ENCODE measurements at regions not wholly inside any gene's neighbourhood (a gene's known extent, or its start where the extent isn't known, plus 50 kb on each side); places are given as distances from the start of the nearest gene placed in this dataset.

GRCh38 chr1:194445244-194445643 is 1258.8 kb upstream of the B3GALT2 start:
- no peak for ATAC-seq (ENCODE audit: insufficient read depth, low FRiP score)

GRCh38 chr1:194442901-194443575 is 1256.6 kb upstream of the B3GALT2 start:
- no peak for TF ChIP-seq CTCF (IDR thresholded peaks at IDR 0.05; ENCODE audit: control extremely low read depth, extremely low read depth)
- Histone ChIP-seq H3K4me3 (no peak overlapping the region), H3K9me3 (ENCODE audit: control insufficient read depth in 4 of 4, insufficient read depth in 3 of 4, low read length in 3 of 4) (no peaks in the 10 kb centered on the region), H3K27me3 (ENCODE audit: control insufficient read depth in 3 of 3, insufficient read depth in 3 of 3, low read length in 2 of 3) (no peaks in the 10 kb centered on the region), H3K4me1 (ENCODE audit: control insufficient read depth in 5 of 5, insufficient read depth in 5 of 5, low read length in 5 of 5) (no peaks in the 10 kb centered on the region), H3K9ac (ENCODE audit: insufficient read depth in 1 of 2, low read length in 2 of 2) (no peak overlapping the region), H3K36me3 (ENCODE audit: control insufficient read depth in 4 of 4, insufficient read depth in 4 of 4, low read length in 4 of 4) (no peaks in the 10 kb centered on the region), H3K27ac (ENCODE audit: low read depth in 1 of 2, low read length in 1 of 2) (no peak overlapping the region)
- 86 to 90% methylated on average over 9 of the region's 9 CpGs for WGBS, 2 donors
- DNase-seq (no peak), ATAC-seq (ENCODE audit: insufficient read depth, low FRiP score) (no peak)

More at GRCh38 chr1:194445244-194445643, 1258.8 kb upstream of the B3GALT2 start:
- Histone ChIP-seq H3K27me3 (ENCODE audit: control insufficient read depth in 3 of 3, insufficient read depth in 3 of 3, low read length in 2 of 3) (no peaks in the 10 kb centered on the region), H3K9ac (ENCODE audit: insufficient read depth in 1 of 2, low read length in 2 of 2) (no peak overlapping the region), H3K4me1 (ENCODE audit: control insufficient read depth in 5 of 5, insufficient read depth in 5 of 5, low read length in 5 of 5) (no peaks in the 10 kb centered on the region), H3K36me3 (ENCODE audit: control insufficient read depth in 4 of 4, insufficient read depth in 4 of 4, low read length in 4 of 4) (no peaks in the 10 kb centered on the region), H3K4me3 (no peak overlapping the region), H3K27ac (ENCODE audit: low read depth in 1 of 2, low read length in 1 of 2) (no peak overlapping the region), H3K9me3 (ENCODE audit: control insufficient read depth in 4 of 4, insufficient read depth in 3 of 4, low read length in 3 of 4) (no peaks in the 10 kb centered on the region)
- no peak for TF ChIP-seq CTCF (IDR thresholded peaks at IDR 0.05; ENCODE audit: control extremely low read depth, extremely low read depth)
- 66 to 83% methylated on average over 2 of the region's 2 CpGs for WGBS, 2 donors
- DNase-seq: no peak

- TF ChIP-seq CTCF (IDR thresholded peaks at IDR 0.05; ENCODE audit: control extremely low read depth, extremely low read depth): no peak
- DNase-seq: no peak
- Histone ChIP-seq H3K27me3 (ENCODE audit: control insufficient read depth in 3 of 3, insufficient read depth in 3 of 3, low read length in 2 of 3) (no peaks in the 10 kb centered on the region), H3K9ac (ENCODE audit: insufficient read depth in 1 of 2, low read length in 2 of 2) (no peak overlapping the region), H3K27ac (ENCODE audit: low read depth in 1 of 2, low read length in 1 of 2) (no peak overlapping the region), H3K36me3 (ENCODE audit: control insufficient read depth in 4 of 4, insufficient read depth in 4 of 4, low read length in 4 of 4) (no peaks in the 10 kb centered on the region), H3K4me3 (no peak overlapping the region), H3K9me3 (ENCODE audit: control insufficient read depth in 4 of 4, insufficient read depth in 3 of 4, low read length in 3 of 4) (peaks cover 0 to 9% (median 0%) of the 10 kb centered on the region in 4 donors), H3K4me1 (ENCODE audit: control insufficient read depth in 5 of 5, insufficient read depth in 5 of 5, low read length in 5 of 5) (no peaks in the 10 kb centered on the region)
- ATAC-seq (ENCODE audit: insufficient read depth, low FRiP score): peak; percentile 11
- 81 to 83% methylated on average over 2 of the region's 2 CpGs for WGBS, 2 donors
Measured at GRCh38 chr1:194437135-194437534, 1250.7 kb upstream of the B3GALT2 start.

GRCh38 chr1:194431121-194431520 is 1244.7 kb upstream of the B3GALT2 start:
- Histone ChIP-seq H3K9me3 (ENCODE audit: control insufficient read depth in 4 of 4, insufficient read depth in 3 of 4, low read length in 3 of 4) (peaks cover 0 to 3% (median 0%) of the 10 kb centered on the region in 4 donors), H3K4me3 (no peak overlapping the region), H3K9ac (ENCODE audit: insufficient read depth in 1 of 2, low read length in 2 of 2) (no peak overlapping the region), H3K36me3 (ENCODE audit: control insufficient read depth in 4 of 4, insufficient read depth in 4 of 4, low read length in 4 of 4) (no peaks in the 10 kb centered on the region), H3K4me1 (ENCODE audit: control insufficient read depth in 5 of 5, insufficient read depth in 5 of 5, low read length in 5 of 5) (no peaks in the 10 kb centered on the region), H3K27me3 (ENCODE audit: control insufficient read depth in 3 of 3, insufficient read depth in 3 of 3, low read length in 2 of 3) (no peaks in the 10 kb centered on the region), H3K27ac (ENCODE audit: low read depth in 1 of 2, low read length in 1 of 2) (no peak overlapping the region)
- no peak for TF ChIP-seq CTCF (IDR thresholded peaks at IDR 0.05; ENCODE audit: control extremely low read depth, extremely low read depth)
- 91 to 93% methylated on average over 21 of the region's 21 CpGs for WGBS, 2 donors
- no peak for DNase-seq
- no peak for ATAC-seq (ENCODE audit: insufficient read depth, low FRiP score)

All from lung (tissue), 11 donors.